ENCODE measurements at regions not wholly inside any gene's neighbourhood (a gene's known extent, or its start where the extent isn't known, plus 50 kb on each side); places are given as distances from the start of the nearest gene placed in this dataset.
A peak's percentile ranks its signal among the peaks of the same experiment; 100 is the strongest.

DNA sequence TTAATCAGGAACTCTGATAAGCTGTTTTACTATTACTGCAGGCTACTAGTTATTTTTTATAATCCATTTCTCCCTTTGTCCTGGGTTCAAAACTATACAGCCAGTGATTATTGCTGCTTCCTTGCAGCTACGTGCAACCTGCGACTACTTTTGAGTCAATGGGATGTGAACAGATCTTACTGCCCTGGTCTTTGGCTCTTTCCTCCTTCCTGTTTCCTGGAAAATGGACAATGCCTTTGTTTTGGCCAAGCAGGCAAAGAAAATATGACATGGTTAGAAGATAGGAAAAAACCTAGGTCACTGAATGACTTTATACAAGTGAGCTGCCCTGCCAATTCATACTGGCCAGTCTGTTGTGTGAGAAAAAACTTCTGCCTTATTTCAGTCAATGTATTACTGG lies 201.2 kb upstream of the KLF12 start:
- no peak for DNase-seq

DNA sequence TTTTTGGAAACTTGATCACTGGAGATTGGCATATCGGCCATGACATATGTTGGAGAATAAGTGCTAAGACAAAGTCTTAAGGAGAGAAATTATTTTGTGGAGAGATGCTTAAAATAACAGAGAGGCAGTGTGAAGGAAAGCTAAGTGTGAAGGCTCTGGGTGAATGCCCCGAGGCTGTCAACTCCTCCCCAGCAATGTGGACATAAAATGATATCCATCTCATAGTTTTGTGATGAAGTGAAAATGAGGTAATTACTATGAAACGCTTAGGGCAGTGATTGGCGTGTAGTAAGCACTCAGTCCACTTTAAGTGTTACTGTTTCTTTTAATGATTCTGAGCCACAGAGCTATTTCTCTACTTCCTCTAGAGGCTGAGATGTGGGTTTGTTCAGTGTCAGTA lies 195.8 kb upstream of the KLF12 start:
- DNase-seq, result no peak

DNA sequence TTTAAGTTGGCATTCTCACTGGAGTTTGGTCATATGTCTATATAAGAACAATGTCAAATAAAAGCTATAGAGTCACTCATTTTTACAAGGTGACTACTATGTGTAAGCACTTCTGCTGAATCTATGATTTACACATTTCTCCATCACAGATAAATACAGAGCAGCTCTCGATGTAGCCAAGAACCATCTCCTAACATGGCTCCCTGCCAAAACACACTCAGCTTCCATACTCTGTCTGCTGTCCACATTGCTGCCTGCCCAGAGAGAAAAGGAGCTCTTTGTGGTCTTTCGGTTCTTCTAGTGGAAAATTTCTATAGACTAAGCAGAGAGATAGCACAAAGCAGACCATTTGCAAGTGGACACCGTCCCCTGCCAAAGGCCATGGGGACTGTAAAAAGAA lies 190.9 kb upstream of the KLF12 start:
- no peak for DNase-seq

DNA sequence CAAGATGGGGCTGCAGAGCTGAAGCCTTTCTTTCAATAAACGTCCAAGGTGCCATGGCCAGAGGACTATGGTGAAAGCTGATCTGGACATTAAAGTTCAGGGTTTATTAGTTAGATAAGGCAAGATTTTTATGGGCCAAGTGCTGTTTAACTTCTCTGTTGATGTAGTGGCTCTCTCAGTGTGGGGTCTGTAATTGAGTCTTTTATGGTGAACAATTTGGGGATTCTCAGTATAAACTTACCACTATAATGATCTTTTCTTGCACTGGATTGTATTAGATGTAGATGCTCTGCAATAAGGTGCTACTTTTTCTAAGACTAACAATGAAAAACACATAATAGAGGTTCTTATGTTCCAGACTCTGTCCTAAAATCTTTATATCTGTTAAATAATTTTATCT lies 190.1 kb upstream of the KLF12 start:
- DNase-seq, result no peak

DNA sequence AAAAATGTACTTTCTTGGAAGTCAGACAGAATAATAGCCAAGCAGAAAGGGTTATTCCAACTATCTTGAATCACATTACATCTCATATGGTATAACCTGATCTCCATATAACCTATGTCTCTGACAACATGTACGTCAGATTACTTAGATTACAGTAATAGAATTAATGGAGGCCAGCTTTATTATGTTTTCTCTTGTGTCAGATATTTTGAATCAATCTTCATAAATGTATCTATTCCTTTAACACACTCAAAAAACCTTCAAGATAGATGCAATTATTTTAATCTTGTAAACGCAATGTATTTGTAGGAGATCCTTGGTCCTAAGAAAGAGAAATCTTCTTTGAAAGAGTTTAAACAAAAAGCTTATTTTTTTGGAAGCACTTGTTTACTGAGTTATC lies 188.4 kb upstream of the KLF12 start:
- DNase-seq, result no peak

DNA sequence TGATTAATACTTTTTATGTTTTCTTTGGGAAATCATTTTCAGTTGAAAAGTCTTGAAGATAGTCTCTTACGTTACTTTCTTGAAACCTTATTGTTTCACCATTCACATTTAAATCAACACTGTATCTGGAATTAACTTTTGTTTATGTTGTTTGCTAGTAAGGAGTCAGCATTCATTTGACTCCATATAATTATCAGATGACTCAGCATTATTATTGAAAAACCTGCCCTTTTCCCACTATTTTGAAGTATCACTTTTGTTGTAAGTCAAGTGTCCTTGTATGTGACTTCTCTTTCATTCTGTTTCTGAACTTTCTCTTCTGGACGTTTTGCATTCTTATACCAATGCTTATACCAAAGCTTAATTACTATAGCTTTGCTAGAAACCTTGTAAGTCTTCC lies 186.1 kb upstream of the KLF12 start:
- no peak for DNase-seq

DNA sequence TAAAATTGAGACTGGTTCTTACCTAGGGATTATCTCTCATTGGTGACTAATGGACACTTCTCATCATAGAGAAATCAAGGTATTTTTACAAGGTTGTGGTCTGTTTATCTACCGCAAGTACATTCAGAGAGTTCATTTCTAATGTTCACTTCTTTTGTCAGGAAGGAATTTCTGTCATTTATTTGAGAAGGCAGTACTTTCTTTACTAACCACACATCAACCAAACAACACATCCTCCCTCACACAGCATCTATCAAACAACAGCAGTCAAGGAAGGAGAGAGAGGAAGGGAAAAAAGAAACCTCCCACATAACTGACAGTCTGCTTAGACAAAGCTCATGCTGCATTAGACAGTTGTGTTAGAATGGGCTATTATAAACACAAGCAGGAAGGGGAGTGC lies 182.3 kb upstream of the KLF12 start:
- no peak for DNase-seq

DNA sequence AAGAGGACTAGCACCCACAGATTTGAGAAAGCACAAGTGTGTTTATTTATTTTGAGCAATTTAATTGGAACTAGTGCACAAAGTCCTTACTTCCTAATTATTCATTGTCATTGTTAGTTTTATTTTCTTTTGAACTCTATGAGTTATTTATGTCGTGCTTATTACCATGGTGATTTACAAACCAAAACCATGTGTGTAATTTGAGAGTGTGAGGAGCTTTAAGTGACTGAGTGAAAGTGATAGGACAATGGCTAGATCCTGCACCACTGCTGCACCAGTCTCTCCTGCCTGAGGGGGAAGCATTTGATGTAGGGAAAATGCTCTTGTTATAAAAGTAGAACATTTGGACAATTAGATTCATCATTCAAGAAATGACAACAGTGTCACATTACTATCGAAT lies 172.3 kb upstream of the KLF12 start:
- DNase-seq, result no peak

DNA sequence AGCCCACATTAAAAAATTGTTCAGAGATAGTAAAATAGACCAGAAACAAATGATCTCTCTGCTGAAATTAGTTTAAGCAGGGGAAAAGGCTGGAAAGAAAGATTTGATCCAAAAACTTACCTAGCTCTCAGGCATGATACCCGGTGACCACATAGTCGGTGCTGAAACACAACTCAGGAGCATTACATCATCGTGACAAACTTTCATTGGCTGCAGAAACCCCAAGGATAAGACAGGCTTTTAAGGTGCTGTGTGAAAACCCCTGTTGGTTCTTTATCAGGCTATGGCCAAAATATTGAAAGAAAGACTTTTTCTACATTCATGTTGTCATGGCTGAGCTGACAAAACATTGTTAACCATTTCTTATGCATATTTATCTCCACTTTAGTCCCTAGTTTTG lies 171.7 kb upstream of the KLF12 start:
- DNase-seq, result no peak

DNA sequence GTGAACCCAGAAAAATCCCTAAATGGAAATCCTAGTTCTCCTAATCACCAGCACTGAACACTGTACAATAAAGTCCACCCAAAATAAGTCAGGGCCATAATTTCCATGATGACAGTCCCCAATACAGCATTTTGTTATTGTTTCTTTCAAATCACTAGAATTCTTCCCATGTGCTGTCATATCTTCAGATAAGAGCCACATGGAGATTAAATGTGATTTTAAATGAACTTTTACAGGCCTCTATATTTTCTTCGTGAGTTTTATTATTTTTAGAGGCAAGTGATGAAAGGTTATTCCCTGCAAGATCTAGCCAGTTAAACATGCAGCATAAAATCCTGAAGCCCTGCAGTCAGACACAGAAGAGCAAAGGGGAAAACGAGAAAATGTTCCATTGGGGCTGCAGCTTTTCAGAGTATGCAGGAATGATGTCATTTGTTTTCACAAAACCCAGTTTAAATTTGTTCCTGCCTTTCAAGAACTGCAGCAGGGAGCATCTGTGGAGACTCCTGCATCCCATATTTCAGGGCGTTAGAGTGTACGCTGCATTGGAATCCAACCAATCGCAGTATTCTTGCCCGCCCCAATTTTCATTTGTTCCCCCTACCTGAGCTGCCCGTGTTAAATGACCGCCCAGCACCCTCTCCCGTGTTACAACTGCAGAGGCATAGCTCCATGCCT lies 167.2 kb upstream of the KLF12 start:
- DNase-seq, result no peak

DNA sequence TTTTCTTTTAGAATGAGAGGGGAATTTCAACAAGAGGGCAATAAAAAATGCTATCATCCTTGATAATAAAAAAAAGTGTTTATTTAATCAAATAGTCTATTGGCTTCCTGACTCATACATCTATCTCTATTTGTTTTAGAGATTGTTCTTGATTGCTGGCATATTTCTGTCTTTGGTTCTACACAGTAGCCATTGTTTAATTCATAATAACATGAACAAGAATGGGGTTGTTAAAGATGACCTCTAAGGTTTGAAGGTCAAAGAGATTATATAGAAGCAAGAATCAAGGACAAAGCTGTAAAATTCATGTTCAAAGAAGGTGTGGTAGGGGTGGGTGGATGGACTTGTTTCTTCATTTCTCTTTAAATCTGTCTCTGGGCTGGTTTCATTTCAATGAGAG lies 166.0 kb upstream of the KLF12 start:
- no peak for DNase-seq

DNA sequence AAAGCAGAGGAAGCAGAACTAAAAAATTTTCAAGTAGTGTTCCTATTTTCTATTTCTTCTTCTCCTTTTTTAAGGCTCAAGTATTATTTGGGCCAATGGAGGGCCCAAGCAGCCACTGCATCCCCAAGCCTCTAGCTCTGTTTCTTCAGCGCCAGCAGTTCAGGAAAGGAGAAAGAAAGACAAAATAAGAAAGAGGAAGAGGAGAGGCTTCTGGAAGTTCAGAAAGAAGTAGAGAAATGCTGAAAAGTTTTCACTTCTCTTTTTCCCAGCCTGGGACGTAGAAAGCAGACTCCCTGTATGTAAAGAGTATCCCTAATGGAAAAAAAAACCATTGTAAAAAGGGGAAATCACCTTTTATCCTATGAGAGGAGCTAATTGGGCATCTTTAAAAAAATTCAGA lies 165.5 kb upstream of the KLF12 start:
- peak; percentile 33 to 77 for DNase-seq

DNA sequence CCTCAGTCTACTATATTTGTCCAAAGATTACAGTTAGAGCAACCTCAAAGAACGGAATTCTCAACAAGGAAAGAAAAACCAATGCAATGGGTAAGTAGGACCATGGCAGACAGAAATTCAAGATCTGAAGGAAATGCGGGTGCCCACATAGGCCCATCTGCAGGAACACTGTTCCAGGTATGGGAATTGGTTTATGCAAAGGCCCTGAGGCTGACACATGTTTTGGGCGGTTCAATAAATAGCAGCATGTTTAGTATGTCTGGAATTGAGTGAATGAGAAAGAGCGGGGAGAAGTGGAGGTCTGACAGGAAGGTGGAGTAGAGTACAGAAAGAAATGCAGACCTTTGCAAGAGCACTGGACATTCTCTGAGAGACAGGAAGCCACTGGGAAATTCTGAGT lies 164.7 kb upstream of the KLF12 start:
- no peak for DNase-seq

DNA sequence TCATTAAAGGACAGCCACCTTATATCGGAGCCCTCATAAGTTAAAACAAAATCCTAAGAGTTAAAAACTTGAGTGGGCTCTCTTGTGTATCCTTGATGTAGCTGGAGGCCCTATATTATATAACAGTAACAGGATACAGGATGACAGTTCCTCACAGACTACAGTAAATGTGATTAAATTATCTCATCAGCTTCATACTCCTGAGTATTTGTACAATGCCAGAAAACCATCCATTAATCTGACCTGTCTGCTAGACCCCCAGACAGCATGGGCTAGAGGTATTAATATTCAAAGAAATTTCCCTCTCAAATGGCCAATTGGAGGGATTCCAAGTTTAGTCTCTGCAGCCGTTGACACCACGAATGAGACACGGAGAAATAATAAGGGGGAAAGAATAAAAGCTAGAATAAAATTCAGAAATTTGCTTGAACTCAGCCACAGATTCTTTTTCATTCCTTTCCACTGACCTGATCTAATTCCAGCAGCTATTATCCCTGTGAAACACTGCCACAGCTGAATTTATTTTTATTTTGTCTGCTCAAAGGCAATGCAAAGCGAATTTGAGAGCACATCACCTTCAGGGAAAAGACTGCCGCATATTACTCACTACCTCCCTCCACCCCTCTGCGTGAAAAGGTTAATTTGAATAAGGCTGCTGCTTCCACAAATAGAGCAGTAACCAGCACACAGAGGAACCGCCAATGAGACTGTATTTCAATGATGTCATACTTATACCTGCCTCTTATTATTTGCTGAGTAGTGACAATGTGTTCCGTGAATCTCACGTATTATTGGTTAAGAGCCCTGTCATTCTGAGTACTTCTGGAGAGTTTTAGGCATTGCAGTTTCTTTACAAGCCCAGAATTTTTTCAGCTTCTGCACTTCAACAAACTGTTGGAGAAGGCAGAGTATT lies 155.9 kb upstream of the KLF12 start:
- peak; percentile 28 to 48 for DNase-seq

DNA sequence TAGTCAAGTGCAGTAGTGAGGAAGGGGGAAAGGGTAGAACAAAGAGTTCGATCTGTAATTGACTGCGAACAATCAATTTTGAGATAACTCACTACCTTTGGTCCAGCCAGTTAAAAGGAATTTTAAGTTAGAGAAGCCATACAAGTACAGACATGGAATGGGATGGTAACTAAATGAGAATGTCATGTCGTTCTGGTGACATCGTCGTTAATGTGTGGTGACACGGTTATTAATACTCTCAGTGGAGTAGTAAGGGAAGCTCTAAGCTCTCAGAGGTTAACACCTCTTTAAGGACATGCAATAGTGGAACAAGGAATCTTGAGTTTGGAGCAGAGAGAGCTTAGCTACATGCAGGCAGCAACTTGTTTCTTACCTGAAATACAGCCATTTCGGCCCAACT lies 154.9 kb upstream of the KLF12 start:
- no peak for DNase-seq

DNA sequence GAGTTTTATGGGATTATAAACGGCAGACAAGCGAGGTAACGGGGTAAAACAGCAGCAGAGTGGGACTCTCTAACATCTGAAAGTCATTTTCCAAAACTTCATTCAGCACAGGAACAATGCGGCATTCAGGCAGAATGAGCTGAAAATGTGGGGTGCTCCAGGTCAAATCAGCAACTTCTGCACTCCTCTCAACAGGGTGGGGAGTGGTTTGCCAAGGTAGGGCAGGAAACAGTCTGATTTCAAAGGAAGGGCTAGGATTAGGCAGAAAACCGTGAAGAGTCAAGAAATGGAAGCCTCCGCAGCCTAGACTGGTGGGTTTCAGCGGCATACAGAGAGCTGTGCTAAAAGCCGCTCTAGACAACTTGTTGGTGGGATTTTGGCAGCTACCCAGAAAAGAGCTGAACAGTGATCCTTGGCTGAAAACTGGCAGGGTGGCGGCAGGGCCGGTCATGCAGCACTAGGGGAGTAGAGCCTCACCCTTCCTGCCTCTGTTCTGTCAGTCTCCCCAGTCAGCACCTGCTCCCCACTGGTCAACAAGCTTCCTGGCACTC lies 154.2 kb upstream of the KLF12 start:
- no peak for DNase-seq

DNA sequence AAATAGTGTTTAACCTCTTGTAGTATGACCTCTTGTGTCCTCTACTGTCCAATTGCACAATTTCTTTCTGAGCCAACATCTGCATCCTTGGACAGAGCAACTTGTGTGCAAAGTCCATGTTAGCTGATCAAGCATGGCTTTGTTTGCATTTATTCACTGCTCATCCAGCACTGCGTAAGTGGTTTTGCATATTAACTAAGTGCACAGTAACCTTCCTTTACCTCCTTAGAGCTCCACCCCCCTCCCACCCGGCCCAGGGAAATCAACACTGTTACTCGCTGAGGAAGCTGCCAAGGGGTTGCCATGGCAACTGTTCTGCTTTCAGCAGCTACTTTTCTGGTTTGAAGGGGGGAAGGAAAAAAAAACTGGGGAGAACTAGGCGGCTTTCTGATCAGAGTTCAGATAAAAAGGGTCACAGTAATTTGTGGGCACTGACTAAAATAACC lies 153.5 kb upstream of the KLF12 start:
- DNase-seq, result peak; percentile 57 to 69

DNA sequence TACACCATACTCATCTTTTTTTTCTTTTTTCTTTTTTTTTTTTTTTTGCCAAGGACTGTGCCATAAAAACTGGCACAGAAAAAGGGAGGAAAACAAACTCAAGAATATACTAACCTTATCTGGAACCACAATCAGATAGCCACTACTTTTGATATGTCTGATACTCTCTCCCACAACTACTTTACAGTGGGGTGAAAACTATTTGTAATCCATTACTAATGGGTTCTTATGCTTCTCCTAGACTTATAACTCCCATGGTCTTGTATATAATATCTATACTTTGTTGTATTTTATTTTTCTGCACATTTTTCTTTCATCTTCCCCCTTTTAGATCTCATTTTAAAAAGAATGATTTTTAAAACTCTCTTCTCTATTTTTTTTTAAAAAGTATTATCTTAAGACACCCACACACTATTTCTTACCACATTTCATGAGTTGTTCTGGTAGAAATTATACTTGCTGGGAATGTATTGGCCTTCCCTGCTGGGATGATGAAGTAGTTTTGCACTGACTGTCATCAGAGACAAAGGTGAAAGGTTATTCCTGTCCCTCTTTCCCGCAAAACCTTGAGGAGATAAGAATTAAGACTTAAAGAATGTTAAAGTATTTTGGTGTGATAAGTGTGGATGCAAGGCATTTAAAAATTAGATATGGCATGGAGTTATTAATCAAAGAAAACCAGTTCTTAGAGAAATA lies 146.7 kb upstream of the KLF12 start:
- no peak for DNase-seq

DNA sequence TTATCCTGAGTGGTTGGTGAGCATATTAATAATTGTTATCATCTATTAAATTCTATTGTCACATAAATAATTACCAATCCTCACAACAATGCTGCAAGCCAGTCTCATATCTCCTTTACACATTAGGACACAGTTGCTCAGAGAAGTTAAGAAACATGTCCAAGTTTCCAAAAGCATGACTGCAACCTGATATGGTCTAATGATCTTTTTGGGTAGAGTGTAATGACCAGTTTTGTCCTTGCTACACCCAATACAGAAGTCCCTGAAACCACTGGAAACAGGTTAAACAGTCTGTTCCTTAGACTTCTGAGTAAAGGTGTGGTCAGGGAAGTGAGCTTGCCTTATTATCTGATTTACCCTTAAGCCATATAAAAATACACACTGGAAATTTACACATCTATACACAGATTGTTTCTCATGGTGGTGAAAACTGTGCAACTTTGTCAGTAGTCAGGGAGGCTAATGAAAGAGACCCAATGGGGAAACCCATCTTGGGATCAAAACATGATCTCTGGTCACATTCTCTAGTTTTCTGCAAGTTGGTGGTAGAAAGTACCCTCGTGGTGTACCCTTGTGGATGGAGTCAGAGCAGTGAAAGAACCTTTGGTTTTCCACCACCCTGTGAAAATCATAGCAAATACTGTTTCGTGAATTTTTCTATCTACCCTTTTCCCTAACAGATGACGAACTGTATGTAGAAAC lies 146.0 kb upstream of the KLF12 start:
- no peak for DNase-seq

DNA sequence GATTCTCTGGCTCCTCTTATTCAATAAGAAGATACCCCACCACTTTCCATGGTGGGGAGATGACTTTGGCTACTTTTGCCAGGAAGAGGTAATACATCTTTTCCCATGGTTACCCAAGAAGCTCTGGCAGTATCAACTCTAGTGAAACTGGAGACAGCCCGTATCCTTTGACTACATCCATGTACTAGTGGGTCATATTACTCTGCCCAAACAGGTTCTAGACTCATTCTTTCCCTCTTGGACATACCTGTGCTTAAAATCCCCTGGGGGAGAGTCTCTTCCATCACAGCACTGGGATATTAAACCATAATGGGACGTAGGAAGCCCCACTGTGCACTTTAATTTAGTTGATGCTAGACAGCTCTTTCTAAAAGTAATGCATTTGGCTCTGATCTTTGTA lies 144.7 kb upstream of the KLF12 start:
- no peak for DNase-seq

DNA sequence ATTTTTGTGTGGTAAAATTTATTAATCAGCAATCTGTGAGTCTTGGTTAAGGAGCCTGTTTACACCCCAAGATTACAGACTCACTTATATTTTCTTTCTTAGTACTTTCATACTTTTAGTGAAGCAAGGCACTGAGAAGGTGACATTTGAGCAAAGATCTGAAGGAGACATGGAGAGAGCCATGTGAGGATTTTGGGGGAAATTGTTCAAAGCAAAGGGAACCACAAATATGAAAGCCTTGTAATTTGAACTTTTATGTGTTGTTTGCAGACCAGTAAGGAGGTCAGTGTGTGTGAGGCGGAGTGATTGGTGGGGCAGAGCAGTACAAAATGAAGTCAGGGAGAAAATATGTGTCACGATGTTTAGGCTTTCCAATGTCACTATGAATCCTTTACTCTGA lies 140.7 kb upstream of the KLF12 start:
- no peak for DNase-seq

DNA sequence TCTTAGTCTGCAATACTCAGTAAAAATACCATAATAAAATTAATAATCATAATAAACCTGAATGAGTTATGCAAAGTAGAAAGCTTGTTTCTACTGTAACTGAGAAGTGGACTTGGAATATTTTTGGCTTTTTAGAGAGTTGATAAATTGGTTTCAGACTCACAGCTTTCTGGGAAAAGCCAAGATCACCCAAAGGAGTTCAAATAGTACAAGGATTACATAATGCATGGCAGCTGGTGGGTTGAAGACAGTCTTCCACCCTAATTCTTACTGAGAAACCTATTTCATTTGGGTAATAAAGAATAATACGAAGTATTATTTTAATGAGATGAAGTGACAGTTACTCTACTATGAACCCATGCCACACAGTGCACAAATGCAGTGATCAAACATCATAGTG lies 139.4 kb upstream of the KLF12 start:
- no peak for DNase-seq

DNA sequence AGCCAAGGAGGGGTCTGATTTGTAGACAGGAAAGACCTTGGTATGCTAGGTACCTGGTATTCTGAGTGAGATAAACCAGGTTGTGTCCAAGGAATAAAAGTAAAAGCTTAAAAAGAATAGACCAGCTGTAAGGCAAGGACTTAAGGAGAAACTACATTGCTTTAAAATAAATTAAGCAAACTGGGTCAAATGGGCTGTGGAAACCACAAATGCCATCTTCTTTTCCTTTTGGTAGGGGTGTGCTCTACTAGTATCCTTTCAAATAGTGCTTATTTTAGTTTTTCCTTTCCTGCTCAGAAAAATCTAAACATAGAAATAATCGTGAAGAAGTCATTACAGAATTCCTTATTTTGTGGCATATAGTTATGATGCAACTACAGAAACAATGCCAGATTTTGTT lies 138.6 kb upstream of the KLF12 start:
- no peak for DNase-seq
